Upper lobe of left lung (tissue), 6 donors: ENCODE measurements at regions not wholly inside any gene's neighbourhood (a gene's known extent, or its start where the extent isn't known, plus 50 kb on each side); places are given as distances from the start of the nearest gene placed in this dataset.

Source experiments
- ATAC-seq, 2 donors: fragments of 200-7000 bp; cut with Tn5 transposase; one replicate each; pipeline ENCODE4 v1.9.1; 2022; ENCODE audit warnings: mild to moderate bottlenecking in 2 of 2, moderate library complexity in 2 of 2; ENCODE audit not compliant: low FRiP score in 2 of 2
- DNase-seq, 2 donors: peaks; one replicate each; pipeline ENCODE4 v3.0.0-alpha.2; 2019 to 2020
- H3K27ac ChIP-seq, 4 donors: fragments of 200-600 bp; sonication (generic); one replicate each; pipeline ENCODE4 v1.5.1; 2016 to 2019
- H3K27me3 ChIP-seq, 4 donors: fragments of 200-600 bp; sonication (generic); one replicate each; pipeline ENCODE4 v1.5.1; 2017 to 2019
- H3K36me3 ChIP-seq, 4 donors: fragments of 200-600 bp; sonication (generic); one replicate each; pipeline ENCODE4 v1.5.1; 2016 to 2019
- H3K4me1 ChIP-seq, 4 donors: fragments of 200-600 bp; sonication (generic); one replicate each; pipeline ENCODE4 v1.5.1; 2018 to 2019
- H3K4me3 ChIP-seq, 4 donors: fragments of 200-600 bp; sonication (generic); one replicate each; pipeline ENCODE4 v1.5.1; 2017 to 2019; ENCODE audit warnings: mild to moderate bottlenecking in 2 of 4, moderate library complexity in 1 of 4
- H3K9me3 ChIP-seq, 4 donors: fragments of 200-600 bp; sonication (generic); one replicate each; pipeline ENCODE4 v1.5.1; 2018 to 2019
- CTCF ChIP-seq, 6 experiments: fragments of 450-650 bp in 4 of 6; fragments of 200-600 bp in 2 of 6; sonication (generic) in 2 of 6; IDR thresholded peaks; one replicate each; pipeline ENCODE4 v1.5.1; 2016 to 2019; ENCODE audit warnings: antibody characterized with exemption in 6 of 6
- EP300 ChIP-seq, 4 donors: sonication (generic); formaldehyde crosslinking; IDR thresholded peaks; one replicate each; pipeline ENCODE4 v1.5.1; 2017; ENCODE audit warnings: antibody characterized with exemption in 4 of 4, control low read depth in 2 of 4
- POLR2A ChIP-seq, 4 donors: fragments of 450-650 bp; IDR thresholded peaks; one replicate each; pipeline ENCODE4 v1.5.1; 2016 to 2017; ENCODE audit warnings: antibody characterized with exemption in 4 of 4, mild to moderate bottlenecking in 2 of 4
- POLR2AphosphoS5 ChIP-seq, 2 donors: sonication (generic); formaldehyde crosslinking; IDR thresholded peaks; one replicate each; pipeline ENCODE4 v1.5.1; 2017; ENCODE audit warnings: antibody characterized with exemption in 2 of 2
- WGBS, 2 donors: methylation state at CpG; one replicate each; pipeline ENCODE4 v1.1.5; 2017 to 2018; 5-methylcytosine and 5-hydroxymethylcytosine counted together
- donor health status: DM: no; HTN: no; CAD: no; lungs with moderate emphysema.
- donor health status: DM: no; HTN: yes; CAD: no; lungs with severe emphysema.

GRCh38 chr4:156443488-156443887 lies 489.8 kb upstream of the CTSO start:
- no peak overlapping the region for H3K4me3 ChIP-seq
- peak in 1 of 2 donors; percentile 8 for DNase-seq
- no peaks in the 10 kb centered on the region for H3K27me3 ChIP-seq
- no peak for ATAC-seq
- TF ChIP-seq POLR2AphosphoS5 (IDR thresholded peaks at IDR 0.05) (no peak), CTCF (IDR thresholded peaks at IDR 0.05) (no peak), POLR2A (IDR thresholded peaks at IDR 0.05) (no peak), EP300 (IDR thresholded peaks at IDR 0.05) (no peak)
- no peaks in the 10 kb centered on the region for H3K9me3 ChIP-seq
- 90 to 95% methylated on average over 10 of the region's 10 CpGs for whole genome bisulfite sequencing, 2 donors
- no peaks in the 10 kb centered on the region for H3K36me3 ChIP-seq
- H3K4me1 ChIP-seq, result no peaks in the 10 kb centered on the region
- H3K27ac ChIP-seq, result no peak overlapping the region

GRCh38 chr4:156442912-156443311 lies 489.2 kb upstream of the CTSO start:
- Histone ChIP-seq H3K27ac (no peak overlapping the region), H3K4me1 (no peaks in the 10 kb centered on the region), H3K27me3 (no peaks in the 10 kb centered on the region), H3K4me3 (no peak overlapping the region), H3K9me3 (no peaks in the 10 kb centered on the region), H3K36me3 (no peaks in the 10 kb centered on the region)
- DNase-seq, result no peak
- TF ChIP-seq POLR2A (IDR thresholded peaks at IDR 0.05), result no peak
- TF ChIP-seq POLR2AphosphoS5 (IDR thresholded peaks at IDR 0.05), result no peak
- no peak for TF ChIP-seq CTCF (IDR thresholded peaks at IDR 0.05)
- TF ChIP-seq EP300 (IDR thresholded peaks at IDR 0.05), result no peak
- ATAC-seq, result no peak

GRCh38 chr4:156439576-156440200 lies 486.0 kb upstream of the CTSO start:
- Histone ChIP-seq H3K27ac (no peak overlapping the region), H3K4me3 (no peak overlapping the region), H3K9me3 (no peaks in the 10 kb centered on the region), H3K27me3 (no peaks in the 10 kb centered on the region), H3K4me1 (no peaks in the 10 kb centered on the region), H3K36me3 (no peaks in the 10 kb centered on the region)
- TF ChIP-seq CTCF (IDR thresholded peaks at IDR 0.05) (no peak), POLR2A (IDR thresholded peaks at IDR 0.05) (no peak), POLR2AphosphoS5 (IDR thresholded peaks at IDR 0.05) (no peak), EP300 (IDR thresholded peaks at IDR 0.05) (no peak)
- DNase-seq (no peak), ATAC-seq (no peak)
- WGBS, 2 donors, result 74 to 86% methylated on average over 4 of the region's 4 CpGs

- H3K27me3 ChIP-seq, result no peaks in the 10 kb centered on the region
- no peak for DNase-seq
- H3K4me3 ChIP-seq, result no peak overlapping the region
- ATAC-seq, result no peak
- no peak for TF ChIP-seq POLR2AphosphoS5 (IDR thresholded peaks at IDR 0.05)
- TF ChIP-seq EP300 (IDR thresholded peaks at IDR 0.05), result no peak
- TF ChIP-seq CTCF (IDR thresholded peaks at IDR 0.05), result no peak
- no peak for TF ChIP-seq POLR2A (IDR thresholded peaks at IDR 0.05)
- H3K36me3 ChIP-seq, result no peaks in the 10 kb centered on the region
- H3K27ac ChIP-seq, result no peak overlapping the region
- H3K9me3 ChIP-seq, result no peaks in the 10 kb centered on the region
- 31 to 35% methylated on average over 2 of the region's 2 CpGs for WGBS, 2 donors
- H3K4me1 ChIP-seq, result no peaks in the 10 kb centered on the region
These were observed 484.0 kb upstream of the CTSO start for GRCh38 chr4:156437666-156438065.

GRCh38 chr4:156422576-156422975 lies 468.9 kb upstream of the CTSO start:
- H3K9me3 ChIP-seq, result no peaks in the 10 kb centered on the region
- H3K27ac ChIP-seq, result no peak overlapping the region
- H3K27me3 ChIP-seq, result no peaks in the 10 kb centered on the region
- no peak for ATAC-seq
- no peaks in the 10 kb centered on the region for H3K4me1 ChIP-seq
- WGBS, 2 donors, result 72 to 89% methylated on average over 1 of the region's 1 CpG
- no peak for DNase-seq
- no peaks in the 10 kb centered on the region for H3K36me3 ChIP-seq
- no peak overlapping the region for H3K4me3 ChIP-seq
- TF ChIP-seq POLR2AphosphoS5 (IDR thresholded peaks at IDR 0.05) (no peak), EP300 (IDR thresholded peaks at IDR 0.05) (no peak), POLR2A (IDR thresholded peaks at IDR 0.05) (no peak), CTCF (IDR thresholded peaks at IDR 0.05) (no peak)
